SIG-M5 (cell line): ENCODE measurements at regions not wholly inside any gene's neighbourhood (a gene's known extent, or its start where the extent isn't known, plus 50 kb on each side); places are given as distances from the start of the nearest gene placed in this dataset.
"Not testable (repeated sequence)": the region's sequence is repeated elsewhere in the genome, so short reads cannot be mapped to it uniquely, and the experiment has no call there.

Experiments
- DNase-seq: peaks from one replicate; lab custom pipeline; 2025; lab: John Stamatoyannopoulos, UW

GRCh38 chr1:191350938-191351337, 807.3 kb upstream of the RGS18 start:
- no peak for DNase-seq

GRCh38 chr1:191358724-191359123, 799.5 kb upstream of the RGS18 start:
- no peak for DNase-seq

- DNase-seq: no peak
Measured at GRCh38 chr1:191366686-191367085, 791.6 kb upstream of the RGS18 start.

DNA sequence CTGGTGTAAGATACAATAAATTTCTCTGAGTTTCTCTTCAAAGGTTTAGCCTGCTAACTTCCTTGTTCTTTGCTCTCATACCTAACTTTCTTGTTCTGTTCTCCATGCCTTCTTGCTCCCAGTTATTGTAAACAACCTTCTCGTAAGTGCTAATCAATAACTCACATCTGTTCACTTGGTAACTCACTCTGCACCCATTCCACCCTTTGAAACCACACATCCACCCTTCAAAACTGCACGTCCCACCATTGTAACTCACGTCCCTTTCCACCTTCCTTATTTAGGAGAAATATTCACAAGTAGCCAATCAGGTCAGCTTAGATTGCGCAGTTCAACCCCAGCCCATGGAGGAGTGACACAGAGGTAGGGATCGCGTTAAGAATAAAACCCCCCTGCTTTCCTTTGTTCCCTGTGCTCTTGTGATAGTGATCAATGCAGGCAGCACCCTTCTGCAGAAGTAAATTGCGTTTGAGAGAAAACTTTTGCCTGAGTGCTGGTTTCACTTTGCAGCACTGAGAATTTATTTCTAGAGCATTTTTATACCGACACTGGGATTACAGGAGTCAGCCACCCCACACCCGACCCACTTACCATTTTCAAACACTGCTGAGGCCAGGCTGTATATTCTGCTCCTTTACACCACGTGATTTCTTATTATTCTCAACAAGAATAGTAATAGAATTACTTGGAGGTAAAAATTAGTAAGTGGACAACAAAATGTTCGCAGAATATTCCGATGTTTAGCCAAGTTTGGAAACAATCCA, 789.2 kb upstream of the RGS18 start:
- DNase-seq: no peak

DNA sequence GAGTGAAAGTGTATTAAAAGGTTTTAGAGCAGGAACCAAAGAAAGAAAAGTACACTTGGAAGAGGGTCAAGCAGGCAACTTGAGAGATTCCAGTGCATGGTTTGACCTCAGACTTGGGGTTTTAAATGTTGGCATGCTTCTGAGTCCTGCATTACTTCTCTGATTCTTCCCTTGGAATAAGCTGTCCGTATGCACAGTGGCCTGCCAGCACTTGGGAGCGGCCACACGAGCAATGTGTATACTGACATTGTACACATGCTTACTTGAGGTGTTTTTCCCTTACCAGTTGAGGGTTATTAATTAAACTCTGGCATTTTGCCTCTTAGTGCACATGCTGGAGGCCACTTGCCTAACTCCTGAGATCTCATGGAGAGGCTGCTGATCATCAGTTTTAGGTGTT, 786.6 kb upstream of the RGS18 start:
- no peak for DNase-seq

GRCh38 chr1:191388283-191388682, 770.0 kb upstream of the RGS18 start:
- DNase-seq: no peak

DNA sequence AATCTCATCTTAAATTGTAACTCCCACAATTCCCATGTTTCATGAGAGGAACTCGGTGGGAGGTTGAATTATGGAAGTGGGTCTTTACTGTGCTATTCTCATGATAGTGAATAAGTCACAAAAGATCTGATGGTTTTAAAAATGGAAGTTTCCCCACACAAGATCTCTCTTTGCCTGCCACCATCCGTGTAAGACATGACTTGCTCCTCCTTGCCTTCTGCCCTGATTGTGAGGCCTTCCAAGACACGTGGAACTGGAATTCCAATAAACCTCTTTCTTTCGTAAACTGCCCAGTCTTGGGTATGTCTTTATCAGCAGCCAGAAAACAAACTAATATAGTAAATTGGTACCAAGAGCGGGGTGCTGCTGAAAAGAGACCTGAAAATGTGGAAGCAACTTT, 761.6 kb upstream of the RGS18 start:
- DNase-seq: no peak

DNA sequence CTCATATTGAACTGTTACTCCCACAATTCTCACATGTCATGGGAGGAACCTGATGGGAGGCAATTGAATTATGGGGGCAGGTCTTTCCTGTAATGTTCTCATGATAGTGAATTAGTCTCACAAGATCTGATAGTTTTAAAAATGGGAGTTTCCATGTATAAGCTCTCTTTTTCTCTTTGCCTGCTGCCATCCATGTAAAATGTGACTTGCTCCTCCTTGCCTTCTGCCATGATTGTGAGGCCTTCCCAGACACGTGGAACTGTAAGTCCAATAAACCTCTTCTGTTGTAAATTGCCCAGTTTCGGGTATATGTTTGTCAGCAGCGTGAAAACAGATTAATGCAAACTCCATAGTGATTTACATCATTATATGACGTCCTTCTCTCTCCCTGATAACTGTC, 759.7 kb upstream of the RGS18 start:
- DNase-seq: no peak

- DNase-seq: no peak
Measured at GRCh38 chr1:191405417-191405816, 752.8 kb upstream of the RGS18 start.

GRCh38 chr1:191414981-191415640, 743.2 kb upstream of the RGS18 start:
- no peak for DNase-seq

GRCh38 chr1:191419842-191420241, 738.4 kb upstream of the RGS18 start:
- DNase-seq: no peak

GRCh38 chr1:191427593-191427992, 730.7 kb upstream of the RGS18 start:
- no peak for DNase-seq

GRCh38 chr1:191432817-191433216, 725.4 kb upstream of the RGS18 start:
- no peak for DNase-seq

GRCh38 chr1:191438979-191439378, 719.3 kb upstream of the RGS18 start:
- no peak for DNase-seq

GRCh38 chr1:191448279-191448678, 710.0 kb upstream of the RGS18 start:
- DNase-seq: not testable (repeated sequence)

GRCh38 chr1:191452586-191452985, 705.7 kb upstream of the RGS18 start:
- DNase-seq: no peak

- no peak for DNase-seq
Measured at GRCh38 chr1:191453487-191453886, 704.8 kb upstream of the RGS18 start.

GRCh38 chr1:191457889-191458288, 700.4 kb upstream of the RGS18 start:
- DNase-seq: no peak

DNA sequence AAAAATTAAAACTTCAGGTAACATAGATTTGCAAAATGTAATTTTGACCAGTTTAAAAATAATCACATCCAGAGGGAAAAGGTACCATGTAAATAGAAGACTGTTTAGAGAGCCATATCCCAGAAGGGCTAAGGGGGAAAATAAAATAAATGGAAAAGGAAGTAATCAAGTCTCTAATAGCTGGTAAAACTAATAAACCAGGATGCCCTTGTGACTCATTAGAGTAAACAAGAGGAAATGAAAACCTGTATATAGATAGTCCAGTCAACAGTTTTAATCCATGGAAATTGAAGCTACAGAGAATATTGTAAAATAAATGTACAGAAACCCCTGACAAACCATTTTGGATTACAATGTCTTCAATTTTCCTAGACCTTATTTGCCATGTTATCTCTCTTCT, 698.0 kb upstream of the RGS18 start:
- no peak for DNase-seq

DNA sequence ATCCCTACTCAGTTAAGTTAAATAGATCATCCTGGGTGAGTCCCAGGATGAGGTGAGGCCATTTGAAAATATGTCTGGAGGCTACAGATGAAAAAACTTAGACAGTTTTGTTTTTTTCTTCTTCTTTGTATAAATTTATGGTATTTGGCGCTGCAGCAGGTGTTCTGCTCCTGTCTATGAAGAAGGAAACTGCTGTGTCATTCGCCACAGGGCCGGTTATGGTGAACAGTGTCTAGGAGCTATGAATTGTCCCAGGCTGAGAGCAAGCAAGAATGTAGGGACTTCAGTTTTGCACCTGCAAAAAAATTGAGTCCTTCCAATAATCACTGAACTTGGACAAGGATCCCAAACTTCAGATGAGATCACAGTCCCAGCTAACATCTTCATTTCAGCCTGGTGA, 674.3 kb upstream of the RGS18 start:
- DNase-seq: no peak

GRCh38 chr1:191490303-191490702, 668.0 kb upstream of the RGS18 start:
- DNase-seq: no peak

DNA sequence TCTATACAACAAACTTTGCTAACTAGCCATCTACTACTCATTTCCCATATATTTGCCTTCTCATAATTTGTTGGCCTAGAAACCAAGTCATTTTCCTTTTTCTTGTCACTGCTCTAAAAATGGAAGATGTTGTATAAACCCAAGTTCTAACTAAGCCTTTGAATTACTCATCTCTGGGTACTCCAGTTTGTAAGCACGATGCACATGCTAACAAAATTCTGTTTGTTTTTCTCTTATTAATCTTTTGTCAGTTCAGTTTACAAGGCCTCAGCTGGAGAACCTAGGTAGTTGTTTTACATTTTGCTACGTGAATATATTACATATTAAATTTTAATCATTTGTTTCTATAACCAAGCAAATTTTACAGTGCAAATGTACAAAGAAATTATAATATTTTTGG, 663.2 kb upstream of the RGS18 start:
- no peak for DNase-seq

DNA sequence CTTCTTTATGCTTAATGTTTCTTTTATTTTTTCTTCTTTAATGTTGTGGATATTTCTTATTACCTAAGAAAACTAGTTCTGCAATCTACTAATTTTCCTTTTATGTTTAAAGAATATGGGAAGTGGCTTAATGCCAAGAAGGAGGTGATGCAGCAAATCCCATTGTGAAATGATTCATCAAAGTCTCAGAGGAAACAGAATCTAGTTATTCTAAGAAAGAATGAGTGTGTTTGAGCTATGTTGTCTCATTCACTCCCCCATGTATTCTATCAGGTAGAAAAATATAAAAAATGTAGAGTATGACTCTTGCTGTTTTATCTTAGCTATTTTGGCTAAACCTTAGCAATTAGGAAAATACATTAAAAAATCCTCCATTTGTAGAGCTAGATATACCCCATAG, 659.9 kb upstream of the RGS18 start:
- DNase-seq: no peak

- DNase-seq: no peak
Measured at GRCh38 chr1:191498825-191499224, 659.4 kb upstream of the RGS18 start.
